ENCODE measurements at regions not wholly inside any gene's neighbourhood (a gene's known extent, or its start where the extent isn't known, plus 50 kb on each side); places are given as distances from the start of the nearest gene placed in this dataset.

GRCh38 chr3:40873934-40874699 lies 325.2 kb upstream of the CTNNB1 start:
- no peak overlapping the region for H3K27ac Mint-ChIP-seq
- no peaks in the 10 kb centered on the region for H3K36me3 Mint-ChIP-seq
- TF ChIP-seq CTCF (conservative IDR thresholded peaks at IDR 0.05) = no peak
- no peaks in the 10 kb centered on the region for H3K9me3 Mint-ChIP-seq
- no peak for DNase-seq (ENCODE audit: extremely low spot score, unreplicated experiment)
- no peak overlapping the region for H3K4me3 Mint-ChIP-seq
- H3K27me3 Mint-ChIP-seq = no peaks in the 10 kb centered on the region
- H3K4me1 Mint-ChIP-seq (ENCODE audit: unreplicated experiment) = peaks cover 30% of the 10 kb centered on the region

- Mint-ChIP-seq H3K27me3 (no peaks in the 10 kb centered on the region), H3K4me1 (ENCODE audit: unreplicated experiment) (peaks cover 30% of the 10 kb centered on the region), H3K9me3 (no peaks in the 10 kb centered on the region), H3K36me3 (no peaks in the 10 kb centered on the region), H3K27ac (no peak overlapping the region), H3K4me3 (no peak overlapping the region)
- DNase-seq (ENCODE audit: extremely low spot score, unreplicated experiment) = no peak
- no peak for TF ChIP-seq CTCF (conservative IDR thresholded peaks at IDR 0.05)
Measured at GRCh38 chr3:40875581-40875980, 323.7 kb upstream of the CTNNB1 start.

- Mint-ChIP-seq H3K4me1 (ENCODE audit: unreplicated experiment) (peaks cover 26% of the 10 kb centered on the region), H3K27ac (no peak overlapping the region), H3K9me3 (no peaks in the 10 kb centered on the region), H3K4me3 (no peak overlapping the region), H3K27me3 (no peaks in the 10 kb centered on the region), H3K36me3 (no peaks in the 10 kb centered on the region)
- DNase-seq (ENCODE audit: extremely low spot score, unreplicated experiment) = no peak
- TF ChIP-seq CTCF (conservative IDR thresholded peaks at IDR 0.05) = no peak
Measured at GRCh38 chr3:40876009-40876408, 323.3 kb upstream of the CTNNB1 start.

- no peak overlapping the region for H3K27ac Mint-ChIP-seq
- H3K4me1 Mint-ChIP-seq (ENCODE audit: unreplicated experiment) = peaks cover 21% of the 10 kb centered on the region
- H3K4me3 Mint-ChIP-seq = no peak overlapping the region
- no peaks in the 10 kb centered on the region for H3K27me3 Mint-ChIP-seq
- no peak for TF ChIP-seq CTCF (conservative IDR thresholded peaks at IDR 0.05)
- DNase-seq (ENCODE audit: extremely low spot score, unreplicated experiment) = no peak
- no peaks in the 10 kb centered on the region for H3K36me3 Mint-ChIP-seq
- H3K9me3 Mint-ChIP-seq = no peaks in the 10 kb centered on the region
Measured at GRCh38 chr3:40876496-40876895, 322.8 kb upstream of the CTNNB1 start.

- peaks cover 12% of the 10 kb centered on the region for H3K4me1 Mint-ChIP-seq (ENCODE audit: unreplicated experiment)
- no peaks in the 10 kb centered on the region for H3K36me3 Mint-ChIP-seq
- H3K4me3 Mint-ChIP-seq = no peak overlapping the region
- no peak for DNase-seq (ENCODE audit: extremely low spot score, unreplicated experiment)
- H3K9me3 Mint-ChIP-seq = no peaks in the 10 kb centered on the region
- no peak overlapping the region for H3K27ac Mint-ChIP-seq
- no peak for TF ChIP-seq CTCF (conservative IDR thresholded peaks at IDR 0.05)
- H3K27me3 Mint-ChIP-seq = no peaks in the 10 kb centered on the region
Measured at GRCh38 chr3:40877631-40878463, 321.5 kb upstream of the CTNNB1 start.

All from type B pancreatic cell (in vitro differentiated cells).